Right lobe of liver (tissue), 6 donors: ENCODE measurements at regions not wholly inside any gene's neighbourhood (a gene's known extent, or its start where the extent isn't known, plus 50 kb on each side); places are given as distances from the start of the nearest gene placed in this dataset.

ENCODE experiments used
- ATAC-seq, 4 donors: fragments of 200-7000 bp; cut with Tn5 transposase; one replicate each; pipeline ENCODE4 v1.9.1; 2020; ENCODE audit warnings: mild to moderate bottlenecking in 4 of 4, moderate library complexity in 4 of 4
- DNase-seq, 3 donors: peaks; one replicate each; pipeline ENCODE4 v3.0.0-alpha.2; 2020
- H3K27ac ChIP-seq, 3 donors: fragments of 200-600 bp; one replicate each; pipeline ENCODE4 v1.8.0; 2022
- H3K27me3 ChIP-seq, 2 donors: fragments of 200-600 bp; one replicate each; pipeline ENCODE4 v1.8.0; 2022
- H3K36me3 ChIP-seq, 4 donors: fragments of 200-600 bp; sonication (generic) in 1 of 4; one replicate each; pipeline versions ENCODE4 v1.5.1 to v1.8.0; 2017 to 2022; ENCODE audit warnings: control low read depth in 1 of 4
- H3K4me1 ChIP-seq, 4 donors: fragments of 200-600 bp; sonication (generic) in 1 of 4; one replicate each; pipeline versions ENCODE4 v1.5.1 to v1.8.0; 2017 to 2022; ENCODE audit warnings: control low read depth in 1 of 4
- H3K4me3 ChIP-seq, 3 donors: fragments of 200-600 bp; one replicate each; pipeline ENCODE4 v1.8.0; 2022
- H3K9me3 ChIP-seq, 4 donors: fragments of 200-600 bp; sonication (generic) in 1 of 4; one replicate each; pipeline versions ENCODE4 v1.5.1 to v1.8.0; 2017 to 2022; ENCODE audit warnings: control low read depth in 1 of 4
- CTCF ChIP-seq, 4 donors: fragments of 200-600 bp in 3 of 4; fragments of 450-650 bp in 1 of 4; IDR thresholded peaks; one replicate each; pipeline versions ENCODE4 v1.5.1 to v1.8.0; 2016 to 2022; ENCODE audit warnings: antibody characterized with exemption in 4 of 4, mild to moderate bottlenecking in 2 of 4
- POLR2A ChIP-seq: fragments of 450-650 bp; IDR thresholded peaks from one replicate; pipeline ENCODE4 v1.6.1; 2017; ENCODE audit warnings: antibody characterized with exemption, mild to moderate bottlenecking
- WGBS: methylation state at CpG from one replicate; pipeline ENCODE4 v1.1.6; 2018; ENCODE audit warnings: low coverage, low lambda C conversion rate; ENCODE audit not compliant: insufficient coverage; ENCODE audit errors: missing lambda C conversion rate; 5-methylcytosine and 5-hydroxymethylcytosine counted together
- intact Hi-C, 2 donors: fragments of 100-400 bp; cut with DNase I; formaldehyde crosslinking; loops; one replicate each; pipeline versions ENCODE4 v1.11.2 to v1.14.1; 2022
- donor health status: DM: no; HTN: yes; CAD: no.
- donor health status: DM: no; HTN: no; CAD: no.
- donor health status: DM: no; HTN: no; CAD: no.
- donor health status: DM: no; HTN: yes; CAD: no.
- donor health status: DM: no; HTN: yes; CAD: no.

- WGBS = 26% methylated on average over 2 of the region's 3 CpGs
- intact Hi-C loops = no loop called here
- no peaks in the 10 kb centered on the region for H3K4me1 ChIP-seq
- ATAC-seq (no peak), DNase-seq (no peak)
- TF ChIP-seq POLR2A = no peak
- TF ChIP-seq CTCF (IDR thresholded peaks at IDR 0.05) = no peak
- H3K27me3 ChIP-seq = no peaks in the 10 kb centered on the region
- H3K9me3 ChIP-seq = peaks cover 0 to 7% (median 0%) of the 10 kb centered on the region in 4 donors
- H3K27ac ChIP-seq = no peak overlapping the region
- H3K4me3 ChIP-seq = no peak overlapping the region
- H3K36me3 ChIP-seq = no peaks in the 10 kb centered on the region
Observed at GRCh38 chr2:22582107-22582506, 802.9 kb upstream of the KLHL29 start.

GRCh38 chr2:22596306-22596705, 788.7 kb upstream of the KLHL29 start:
- DNase-seq (no peak), ATAC-seq (no peak)
- Histone ChIP-seq H3K4me1 (no peaks in the 10 kb centered on the region), H3K27me3 (no peaks in the 10 kb centered on the region), H3K36me3 (no peaks in the 10 kb centered on the region), H3K27ac (no peak overlapping the region), H3K4me3 (no peak overlapping the region), H3K9me3 (peaks cover 0 to 4% (median 0%) of the 10 kb centered on the region in 4 donors)
- TF ChIP-seq POLR2A (no peak), CTCF (IDR thresholded peaks at IDR 0.05) (no peak)
- intact Hi-C loops = no loop called here
- 54% methylated on average over 5 of the region's 5 CpGs for WGBS

DNA sequence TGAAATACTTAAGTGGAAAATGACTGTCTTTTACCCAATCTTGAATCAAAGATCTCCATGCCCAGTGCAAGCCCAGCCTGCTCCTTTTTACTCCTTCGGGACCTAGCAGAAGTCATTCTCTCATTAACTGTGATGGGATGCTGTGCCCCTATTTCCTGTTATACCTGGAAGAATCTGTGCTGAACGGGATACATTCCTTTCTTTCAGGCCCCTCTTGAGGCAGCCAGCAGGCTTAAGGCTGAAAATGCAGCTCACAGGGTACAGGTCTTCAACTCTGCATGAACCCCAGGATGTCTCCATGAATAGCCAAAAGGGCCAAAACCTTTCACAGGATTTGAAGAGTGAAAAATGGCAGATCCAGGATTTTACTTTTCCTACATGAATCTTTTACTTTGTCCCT, 784.8 kb upstream of the KLHL29 start:
- TF ChIP-seq CTCF (IDR thresholded peaks at IDR 0.05) (no peak), POLR2A (no peak)
- ATAC-seq (no peak), DNase-seq (no peak)
- Histone ChIP-seq H3K27me3 (no peaks in the 10 kb centered on the region), H3K36me3 (no peaks in the 10 kb centered on the region), H3K9me3 (no peaks in the 10 kb centered on the region), H3K27ac (no peak overlapping the region), H3K4me3 (no peak overlapping the region), H3K4me1 (no peaks in the 10 kb centered on the region)
- WGBS = 44% methylated on average over 2 of the region's 2 CpGs
- intact Hi-C loops = no loop called here

DNA sequence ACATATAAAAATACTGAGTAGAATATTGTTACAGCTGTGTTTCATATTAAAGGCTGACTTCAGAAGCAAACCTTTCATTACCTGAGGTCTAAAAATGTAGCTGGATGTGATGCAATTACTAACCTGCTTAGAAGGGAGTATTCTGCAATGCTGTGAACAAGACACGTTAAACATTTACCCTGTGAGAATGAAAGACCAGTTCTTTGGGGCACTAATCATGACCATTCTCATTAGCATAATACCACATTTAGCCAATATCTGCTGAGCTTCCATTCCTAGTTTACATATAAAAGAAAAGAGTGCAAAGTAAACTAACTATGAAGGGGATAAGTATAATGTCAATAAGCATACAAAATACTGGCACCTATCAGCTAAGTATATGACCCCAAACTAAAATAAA, 784.0 kb upstream of the KLHL29 start:
- H3K9me3 ChIP-seq = no peaks in the 10 kb centered on the region
- ATAC-seq (no peak), DNase-seq (no peak)
- H3K36me3 ChIP-seq = no peaks in the 10 kb centered on the region
- TF ChIP-seq POLR2A (no peak), CTCF (IDR thresholded peaks at IDR 0.05) (no peak)
- intact Hi-C loops = no loop called here
- no peaks in the 10 kb centered on the region for H3K27me3 ChIP-seq
- 25% methylated on average over 1 of the region's 1 CpG for WGBS
- no peaks in the 10 kb centered on the region for H3K4me1 ChIP-seq
- no peak overlapping the region for H3K4me3 ChIP-seq
- no peak overlapping the region for H3K27ac ChIP-seq

DNA sequence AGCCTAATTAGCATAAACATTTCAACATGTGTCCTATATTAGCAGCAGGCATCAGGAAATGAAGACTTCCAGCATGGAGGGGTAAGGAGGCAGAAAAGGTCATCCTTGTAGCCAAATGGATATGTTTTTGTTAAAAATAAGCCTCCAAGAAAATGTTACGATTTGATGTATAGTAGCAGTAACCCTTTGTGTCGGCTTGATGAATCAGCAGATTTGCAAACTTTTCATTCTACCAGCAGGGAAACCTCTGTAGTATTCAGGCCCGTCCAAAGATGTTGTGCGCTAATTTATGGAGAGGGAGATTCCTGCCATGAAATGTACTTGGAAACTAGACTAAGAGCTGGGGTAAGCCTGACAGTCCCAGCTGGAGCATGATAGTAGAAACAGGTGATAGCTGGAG, 780.8 kb upstream of the KLHL29 start:
- DNase-seq (no peak), ATAC-seq (no peak)
- WGBS = 80% methylated on average over 4 of the region's 4 CpGs
- intact Hi-C loops = no loop called here
- Histone ChIP-seq H3K27me3 (no peaks in the 10 kb centered on the region), H3K27ac (no peak overlapping the region), H3K4me3 (no peak overlapping the region), H3K9me3 (no peaks in the 10 kb centered on the region), H3K36me3 (no peaks in the 10 kb centered on the region), H3K4me1 (no peaks in the 10 kb centered on the region)
- TF ChIP-seq CTCF (IDR thresholded peaks at IDR 0.05) = no peak
- no peak for TF ChIP-seq POLR2A
